ENCODE measurements at regions not wholly inside any gene's neighbourhood (a gene's known extent, or its start where the extent isn't known, plus 50 kb on each side); places are given as distances from the start of the nearest gene placed in this dataset.

GRCh38 chr5:85173469-85173868 is 788.8 kb upstream of the EDIL3 start (continued):
- TF ChIP-seq, protein P1, sequence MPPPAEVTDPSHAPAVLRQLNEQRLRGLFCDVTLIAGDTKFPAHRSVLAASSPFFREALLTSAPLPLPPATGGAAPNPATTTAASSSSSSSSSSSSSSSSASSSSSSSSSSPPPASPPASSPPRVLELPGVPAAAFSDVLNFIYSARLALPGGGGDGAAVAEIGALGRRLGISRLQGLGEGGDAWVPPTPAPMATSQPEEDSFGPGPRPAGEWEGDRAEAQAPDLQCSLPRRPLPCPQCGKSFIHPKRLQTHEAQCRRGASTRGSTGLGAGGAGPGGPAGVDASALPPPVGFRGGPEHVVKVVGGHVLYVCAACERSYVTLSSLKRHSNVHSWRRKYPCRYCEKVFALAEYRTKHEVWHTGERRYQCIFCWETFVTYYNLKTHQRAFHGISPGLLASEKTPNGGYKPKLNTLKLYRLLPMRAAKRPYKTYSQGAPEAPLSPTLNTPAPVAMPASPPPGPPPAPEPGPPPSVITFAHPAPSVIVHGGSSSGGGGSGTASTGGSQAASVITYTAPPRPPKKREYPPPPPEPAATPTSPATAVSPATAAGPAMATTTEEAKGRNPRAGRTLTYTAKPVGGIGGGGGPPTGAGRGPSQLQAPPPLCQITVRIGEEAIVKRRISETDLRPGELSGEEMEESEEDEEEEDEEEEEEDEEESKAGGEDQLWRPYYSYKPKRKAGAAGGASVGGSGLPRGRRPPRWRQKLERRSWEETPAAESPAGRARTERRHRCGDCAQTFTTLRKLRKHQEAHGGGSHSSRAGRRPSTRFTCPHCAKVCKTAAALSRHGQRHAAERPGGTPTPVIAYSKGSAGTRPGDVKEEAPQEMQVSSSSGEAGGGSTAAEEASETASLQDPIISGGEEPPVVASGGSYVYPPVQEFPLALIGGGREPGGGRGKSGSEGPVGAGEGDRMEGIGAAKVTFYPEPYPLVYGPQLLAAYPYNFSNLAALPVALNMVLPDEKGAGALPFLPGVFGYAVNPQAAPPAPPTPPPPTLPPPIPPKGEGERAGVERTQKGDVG (CRISPR knock-in tag; IDR thresholded peaks at IDR 0.05; ENCODE audit: borderline replicate concordance), result no peak

DNA sequence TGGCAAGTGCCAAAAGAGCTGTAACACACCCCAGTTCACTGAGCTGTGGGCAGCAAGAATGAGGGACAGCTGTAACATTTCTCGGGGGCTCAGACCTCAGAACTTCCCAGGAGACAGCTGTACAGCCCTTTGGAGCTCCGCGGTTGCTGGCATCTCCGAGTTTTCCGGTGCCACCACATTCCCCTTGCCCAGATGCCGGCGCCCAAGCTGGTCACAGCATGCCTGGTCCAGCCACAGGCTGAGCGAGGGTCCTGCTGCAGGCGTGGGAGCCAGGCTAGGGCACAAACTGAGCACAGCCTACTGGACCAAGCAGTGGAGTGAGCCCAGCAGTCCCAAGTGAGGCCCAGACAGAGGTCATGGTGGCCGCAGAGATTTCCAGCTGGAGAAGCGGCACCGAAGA is 797.7 kb upstream of the EDIL3 start:
- no peak; the same call in 2 of the 3 replicates for ATAC-seq
- Histone ChIP-seq H4K20me1 (ENCODE audit: insufficient read depth, low read length) (no peaks in the 10 kb centered on the region), H3K27ac (ENCODE audit: extremely low read length, insufficient read depth, low read length) (no peak overlapping the region), H3K9me3 (ENCODE audit: low read length) (no peaks in the 10 kb centered on the region), H3K9ac (ENCODE audit: insufficient read depth, low read depth, low read length) (no peak overlapping the region), H3K27me3 (ENCODE audit: control insufficient read depth in 1 of 2, insufficient read depth in 2 of 2, low read length in 2 of 2) (no peaks in the 10 kb centered on the region; a peak in 1 of 5 replicates), H3K4me3 (replicated peaks in 1 of 3; ENCODE audit: insufficient read depth in 1 of 3, low read depth in 2 of 3, low read length in 3 of 3) (no peak overlapping the region), H3K79me2 (ENCODE audit: insufficient read depth, low read length) (no peaks in the 10 kb centered on the region), H3K36me3 (replicated peaks in 1 of 2; ENCODE audit: control insufficient read depth in 1 of 2, insufficient read depth in 2 of 2, low read length in 2 of 2) (no peaks in the 10 kb centered on the region), H3K4me1 (ENCODE audit: insufficient read depth, low read length) (no peaks in the 10 kb centered on the region), H3K4me2 (ENCODE audit: low read depth, low read length) (no peak overlapping the region), H2AFZ (ENCODE audit: low read length) (no peak overlapping the region)
- TF ChIP-seq SATB2 (CRISPR knock-in tag; IDR thresholded peaks at IDR 0.05), result no peak
- TF ChIP-seq ATAD3A (CRISPR knock-in tag; IDR thresholded peaks at IDR 0.05), result no peak
- no peak for TF ChIP-seq KDM4B (CRISPR knock-in tag; IDR thresholded peaks at IDR 0.05)
- no peak for TF ChIP-seq PTBP1 (IDR thresholded peaks at IDR 0.05; ENCODE audit: low read depth, low read length, poor library complexity, severe bottlenecking)
- no peak for TF ChIP-seq ZFP36 (IDR thresholded peaks at IDR 0.05; ENCODE audit: borderline replicate concordance, low read depth, low read length, partially characterized antibody)
- no peak for TF ChIP-seq ZNF234 (CRISPR knock-in tag; conservative IDR thresholded peaks at IDR 0.05)
- no peak for TF ChIP-seq ZNF343 (CRISPR knock-in tag; IDR thresholded peaks at IDR 0.05)
- no peak for TF ChIP-seq ARNT2 (CRISPR knock-in tag; IDR thresholded peaks at IDR 0.05; ENCODE audit: low read depth)
- no peak for TF ChIP-seq ZNF124 (CRISPR knock-in tag; IDR thresholded peaks at IDR 0.05)
- TF ChIP-seq NR2F6 (IDR thresholded peaks at IDR 0.05), result no peak
- no peak for TF ChIP-seq NR2F6 (CRISPR knock-in tag; IDR thresholded peaks at IDR 0.05)
- no peak for TF ChIP-seq SKI (IDR thresholded peaks at IDR 0.05; ENCODE audit: partially characterized antibody)
- no peak for TF ChIP-seq MIER2 (CRISPR knock-in tag; IDR thresholded peaks at IDR 0.05)
- WGBS (ENCODE audit: low lambda C conversion rate), result 38% methylated on average over 7 of the region's 12 CpGs
- ChIA-PET POLR2A (no interaction called here), CTCF (ENCODE audit: low intra/inter-chr PET ratio, low total read pairs) (no interaction called here)
- FAIRE-seq, result no peak
- no peak for DNase-seq (ENCODE audit: low spot score)
- intact Hi-C loops (cut with micrococcal nuclease; ENCODE audit: unreplicated experiment), result no loop called here
- BruUV-seq (replicated peaks), result no TSS peak
- in situ Hi-C loops (cut with HindIII; ENCODE audit: extremely low pct_ligation_motif_present, low pct_unique_long_range_greater_than_20kb), result no loop called here

Measured in HepG2 (cell line).